ENCODE measurements at regions not wholly inside any gene's neighbourhood (a gene's known extent, or its start where the extent isn't known, plus 50 kb on each side); places are given as distances from the start of the nearest gene placed in this dataset.

DNA sequence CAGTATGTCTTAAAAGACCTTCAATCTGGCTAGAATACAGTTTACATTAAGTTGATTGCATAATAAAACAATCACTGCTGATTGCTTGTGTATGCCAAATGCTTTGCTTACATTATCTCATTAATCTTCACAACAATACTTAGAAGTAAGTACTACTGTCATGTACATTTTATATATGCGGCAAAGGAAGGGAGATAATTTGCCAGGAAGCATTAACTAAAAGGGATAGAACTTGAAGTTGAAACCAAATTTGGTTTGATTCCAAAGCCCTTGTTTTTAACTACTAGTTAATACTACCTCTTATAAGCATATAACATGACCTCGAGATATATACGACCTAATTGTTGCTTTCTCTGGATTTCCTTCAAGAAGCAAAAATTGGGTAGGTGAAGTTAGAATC is 155.8 kb downstream of the NTMT2 start:
- Histone ChIP-seq H3K4me3 (no peak overlapping the region), H3K9me3 (no peaks in the 10 kb centered on the region), H3K36me3 (no peaks in the 10 kb centered on the region), H3K27me3 (no peaks in the 10 kb centered on the region)
- no peak for DNase-seq

DNA sequence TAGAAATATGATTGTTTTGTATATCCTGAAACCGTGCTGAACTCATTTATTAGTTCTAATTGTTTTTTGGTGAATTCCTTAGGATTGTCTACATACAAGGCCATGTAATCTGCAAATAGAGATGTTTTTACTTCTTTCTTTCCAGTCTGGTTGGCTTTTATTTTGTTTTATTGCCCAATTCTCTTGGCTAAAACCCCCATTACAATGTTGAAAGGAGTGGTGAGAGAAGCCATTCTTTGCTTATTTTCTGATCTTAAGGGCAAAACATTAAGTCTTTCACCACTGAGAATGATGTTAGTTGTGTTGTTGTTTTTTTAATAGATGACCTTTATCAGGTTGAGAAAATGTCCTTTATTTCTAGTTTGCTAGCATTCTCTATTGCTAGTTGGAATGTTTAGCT is 157.3 kb downstream of the NTMT2 start:
- no peak overlapping the region for H3K4me3 ChIP-seq
- DNase-seq = no peak
- H3K9me3 ChIP-seq = no peaks in the 10 kb centered on the region
- no peaks in the 10 kb centered on the region for H3K27me3 ChIP-seq
- no peaks in the 10 kb centered on the region for H3K36me3 ChIP-seq

DNA sequence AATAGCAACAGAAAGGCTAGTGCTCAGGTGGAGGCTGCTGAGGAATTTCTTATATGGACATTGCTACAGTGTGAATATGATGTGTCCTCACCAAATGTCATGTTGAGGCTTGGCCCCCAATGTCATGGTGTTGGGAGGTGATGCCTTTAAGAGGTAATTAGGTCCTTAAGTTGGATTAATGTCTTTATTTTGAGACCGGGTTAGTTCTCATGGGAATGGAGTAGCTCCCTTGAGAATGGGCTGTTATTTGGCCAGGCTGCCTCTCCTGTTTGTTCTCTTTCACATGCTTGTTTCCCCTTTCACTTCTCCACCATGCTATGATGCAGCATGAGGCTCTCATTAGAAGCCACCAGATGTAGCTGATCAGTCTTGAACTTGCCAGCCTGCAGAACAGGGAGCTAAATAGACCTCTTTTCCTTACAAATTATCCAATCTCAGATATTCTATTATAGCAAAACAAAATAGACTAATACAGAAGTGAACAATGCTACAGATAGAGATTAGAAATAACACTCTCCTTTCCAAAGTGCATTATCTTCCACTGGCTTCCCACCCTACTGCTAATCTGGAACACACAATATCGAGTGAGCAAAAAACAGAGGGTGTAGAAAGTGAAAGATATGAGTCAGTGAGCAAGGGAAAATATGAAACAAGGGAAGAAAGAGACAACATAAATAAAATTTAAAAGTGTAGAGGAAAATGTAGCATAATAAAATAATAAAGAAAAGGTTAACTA is 160.2 kb downstream of the NTMT2 start:
- Histone ChIP-seq H3K4me3 (no peak overlapping the region), H3K27me3 (no peaks in the 10 kb centered on the region), H3K36me3 (no peaks in the 10 kb centered on the region), H3K9me3 (no peaks in the 10 kb centered on the region)
- no peak for DNase-seq

DNA sequence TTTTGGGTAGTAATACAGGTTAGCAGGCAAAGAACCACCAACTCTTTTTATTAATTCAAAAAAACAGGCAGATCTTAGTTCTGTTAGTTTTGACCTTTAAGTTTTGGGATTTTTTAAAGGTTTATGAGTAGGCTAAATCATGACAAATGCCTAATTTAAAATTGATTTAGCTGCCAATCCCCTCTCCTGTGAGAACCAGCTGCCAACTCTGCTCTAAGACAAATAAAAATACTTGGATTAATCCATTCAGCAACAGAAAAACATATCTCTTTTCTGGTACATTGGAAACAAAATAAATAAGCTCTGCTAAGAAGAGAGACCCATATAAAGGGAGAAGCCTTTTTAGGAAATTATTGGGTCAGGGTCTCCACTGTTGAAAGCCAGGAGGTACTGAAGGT is 160.8 kb downstream of the NTMT2 start:
- no peak for DNase-seq
- Histone ChIP-seq H3K36me3 (no peaks in the 10 kb centered on the region), H3K27me3 (no peaks in the 10 kb centered on the region), H3K9me3 (no peaks in the 10 kb centered on the region), H3K4me3 (no peak overlapping the region)

DNA sequence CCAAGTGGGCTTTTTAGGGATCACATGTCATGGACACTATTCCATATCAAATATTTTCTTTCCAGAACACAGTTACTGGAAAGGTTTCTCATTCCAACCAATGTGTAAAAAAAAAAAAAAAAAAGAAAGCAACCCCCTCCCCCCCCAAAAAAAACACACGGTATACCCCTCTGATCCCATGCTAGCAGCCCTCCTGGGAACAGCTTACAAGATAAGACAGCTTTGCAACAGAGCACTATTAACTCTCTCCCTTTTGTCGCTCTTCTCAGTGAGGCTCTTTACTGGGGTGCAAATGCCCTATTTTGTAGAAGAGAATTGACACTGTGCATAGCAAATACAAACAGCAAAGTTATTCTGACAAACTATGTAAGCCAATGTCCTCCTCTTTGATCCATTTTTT is 161.2 kb downstream of the NTMT2 start:
- Histone ChIP-seq H3K27me3 (no peaks in the 10 kb centered on the region), H3K4me3 (no peak overlapping the region), H3K36me3 (no peaks in the 10 kb centered on the region), H3K9me3 (no peaks in the 10 kb centered on the region)
- DNase-seq = no peak

GRCh38 chr1:170307426-170307825 is 161.7 kb downstream of the NTMT2 start:
- H3K4me3 ChIP-seq = no peak overlapping the region
- peak; percentile 41 for DNase-seq
- H3K36me3 ChIP-seq = no peaks in the 10 kb centered on the region
- H3K9me3 ChIP-seq = no peaks in the 10 kb centered on the region
- no peaks in the 10 kb centered on the region for H3K27me3 ChIP-seq

DNA sequence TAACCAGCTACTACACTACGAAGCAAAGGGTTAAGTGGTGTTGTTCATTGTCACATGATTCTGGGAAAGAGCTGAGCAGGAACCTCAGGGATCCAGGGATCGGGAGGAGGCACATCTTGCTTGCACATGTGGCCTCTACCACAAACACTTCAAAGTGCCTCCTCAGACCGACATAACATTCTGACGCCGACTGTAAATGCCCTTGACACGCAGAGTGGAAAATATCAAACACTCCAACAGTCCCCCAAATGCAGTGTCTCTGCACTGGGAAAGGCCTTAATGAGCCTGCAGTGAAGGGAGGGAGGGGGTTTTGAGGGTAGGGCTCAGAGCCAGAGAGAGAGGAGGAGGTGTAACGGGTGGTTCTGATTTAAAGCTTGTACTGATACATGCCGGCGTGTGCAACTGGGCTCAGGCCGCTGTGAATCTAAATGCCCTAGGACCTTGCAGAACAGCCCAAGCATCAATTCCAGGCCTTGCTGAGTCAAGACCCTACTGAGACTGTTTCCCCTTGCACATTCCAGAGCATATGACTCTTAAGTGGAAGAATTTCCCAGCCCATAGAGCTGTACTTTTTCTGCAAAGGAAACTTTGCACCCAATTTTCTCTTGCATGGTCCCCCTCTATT is 163.7 kb downstream of the NTMT2 start:
- H3K27me3 ChIP-seq = no peaks in the 10 kb centered on the region
- no peaks in the 10 kb centered on the region for H3K36me3 ChIP-seq
- H3K4me3 ChIP-seq = no peak overlapping the region
- H3K9me3 ChIP-seq = no peaks in the 10 kb centered on the region
- DNase-seq = peak; percentile 29

GRCh38 chr1:170310014-170310405 is 164.3 kb downstream of the NTMT2 start:
- Histone ChIP-seq H3K4me3 (no peak overlapping the region), H3K9me3 (no peaks in the 10 kb centered on the region), H3K27me3 (no peaks in the 10 kb centered on the region), H3K36me3 (no peaks in the 10 kb centered on the region)
- no peak for DNase-seq

DNA sequence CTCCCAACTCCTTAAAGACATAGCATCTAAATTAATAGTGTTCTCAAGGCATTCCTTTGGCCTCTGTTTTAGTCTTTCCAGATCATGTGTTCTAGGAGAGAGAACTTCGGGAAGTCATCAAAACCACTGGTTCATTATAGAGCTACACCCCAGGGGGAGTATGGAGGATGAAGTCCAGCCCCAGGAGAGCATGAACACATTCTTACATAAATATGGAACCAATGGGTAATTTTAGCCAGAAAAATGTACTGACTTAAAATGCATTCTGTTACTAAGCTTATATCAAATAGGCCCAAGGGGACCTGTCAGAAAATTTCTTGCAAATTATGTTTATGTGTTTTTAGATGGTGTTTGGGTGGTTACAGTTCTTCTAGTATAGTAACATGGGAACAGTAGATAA is 165.2 kb downstream of the NTMT2 start:
- no peak for DNase-seq
- H3K4me3 ChIP-seq = no peak overlapping the region
- H3K27me3 ChIP-seq = no peaks in the 10 kb centered on the region
- H3K36me3 ChIP-seq = no peaks in the 10 kb centered on the region
- no peaks in the 10 kb centered on the region for H3K9me3 ChIP-seq

DNA sequence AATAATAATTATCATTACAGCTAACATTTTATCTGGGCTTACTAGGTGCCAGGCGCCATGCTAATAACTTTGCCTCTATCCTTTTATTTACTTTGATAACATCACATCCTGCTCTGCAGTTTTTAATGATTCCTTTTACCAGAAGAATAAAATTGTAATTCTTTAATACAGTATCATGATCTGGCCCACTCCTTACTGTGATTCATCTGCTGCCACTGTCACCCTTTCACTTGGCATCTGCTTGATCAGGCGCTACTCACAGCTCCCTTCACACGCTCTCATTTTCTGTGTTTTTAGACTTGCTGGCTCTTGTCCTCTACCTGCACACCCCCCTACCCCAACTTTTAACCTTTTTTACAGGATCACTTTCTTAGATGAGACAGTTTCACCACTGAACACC is 167.5 kb downstream of the NTMT2 start:
- H3K4me3 ChIP-seq = no peak overlapping the region
- no peak for DNase-seq
- no peaks in the 10 kb centered on the region for H3K9me3 ChIP-seq
- H3K36me3 ChIP-seq = no peaks in the 10 kb centered on the region
- H3K27me3 ChIP-seq = no peaks in the 10 kb centered on the region

GRCh38 chr1:170316270-170316669 is 170.5 kb downstream of the NTMT2 start:
- Histone ChIP-seq H3K27me3 (no peaks in the 10 kb centered on the region), H3K9me3 (no peaks in the 10 kb centered on the region), H3K36me3 (no peaks in the 10 kb centered on the region), H3K4me3 (no peak overlapping the region)
- DNase-seq = no peak

GRCh38 chr1:170318141-170318540 is 172.4 kb downstream of the NTMT2 start:
- Histone ChIP-seq H3K36me3 (no peaks in the 10 kb centered on the region), H3K4me3 (no peak overlapping the region), H3K9me3 (no peaks in the 10 kb centered on the region), H3K27me3 (no peaks in the 10 kb centered on the region)
- DNase-seq = no peak

- Histone ChIP-seq H3K27me3 (no peaks in the 10 kb centered on the region), H3K36me3 (no peaks in the 10 kb centered on the region), H3K9me3 (no peaks in the 10 kb centered on the region), H3K4me3 (no peak overlapping the region)
- no peak for DNase-seq
These were observed 173.0 kb downstream of the NTMT2 start for GRCh38 chr1:170318736-170319135.

GRCh38 chr1:170321113-170321512 is 175.4 kb downstream of the NTMT2 start:
- Histone ChIP-seq H3K27me3 (no peaks in the 10 kb centered on the region), H3K4me3 (no peak overlapping the region), H3K9me3 (no peaks in the 10 kb centered on the region), H3K36me3 (no peaks in the 10 kb centered on the region)
- no peak for DNase-seq

- no peaks in the 10 kb centered on the region for H3K27me3 ChIP-seq
- no peaks in the 10 kb centered on the region for H3K36me3 ChIP-seq
- H3K9me3 ChIP-seq = no peaks in the 10 kb centered on the region
- no peak overlapping the region for H3K4me3 ChIP-seq
- DNase-seq = no peak
These were observed 180.4 kb downstream of the NTMT2 start for GRCh38 chr1:170326186-170326585.

DNA sequence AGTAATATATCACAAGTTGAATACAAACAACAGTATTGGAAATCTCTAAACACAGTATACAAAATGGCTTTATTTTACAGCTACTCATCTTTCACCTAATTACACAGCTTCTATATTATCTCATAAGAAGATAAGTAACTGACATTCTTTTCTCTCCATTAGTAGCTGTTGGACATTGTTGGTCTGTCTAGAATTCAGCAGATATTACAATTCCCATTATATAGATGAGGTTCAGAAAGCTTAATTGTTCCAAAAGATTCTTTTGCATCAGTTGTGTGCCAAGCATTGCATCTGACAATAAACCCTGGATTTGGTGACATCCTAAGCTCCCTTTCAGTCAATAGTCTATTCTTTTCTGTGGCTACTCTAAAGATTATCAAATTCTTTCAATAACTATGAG is 187.0 kb downstream of the NTMT2 start:
- DNase-seq = no peak
- H3K36me3 ChIP-seq = no peaks in the 10 kb centered on the region
- H3K4me3 ChIP-seq = no peak overlapping the region
- H3K9me3 ChIP-seq = no peaks in the 10 kb centered on the region
- no peaks in the 10 kb centered on the region for H3K27me3 ChIP-seq

DNA sequence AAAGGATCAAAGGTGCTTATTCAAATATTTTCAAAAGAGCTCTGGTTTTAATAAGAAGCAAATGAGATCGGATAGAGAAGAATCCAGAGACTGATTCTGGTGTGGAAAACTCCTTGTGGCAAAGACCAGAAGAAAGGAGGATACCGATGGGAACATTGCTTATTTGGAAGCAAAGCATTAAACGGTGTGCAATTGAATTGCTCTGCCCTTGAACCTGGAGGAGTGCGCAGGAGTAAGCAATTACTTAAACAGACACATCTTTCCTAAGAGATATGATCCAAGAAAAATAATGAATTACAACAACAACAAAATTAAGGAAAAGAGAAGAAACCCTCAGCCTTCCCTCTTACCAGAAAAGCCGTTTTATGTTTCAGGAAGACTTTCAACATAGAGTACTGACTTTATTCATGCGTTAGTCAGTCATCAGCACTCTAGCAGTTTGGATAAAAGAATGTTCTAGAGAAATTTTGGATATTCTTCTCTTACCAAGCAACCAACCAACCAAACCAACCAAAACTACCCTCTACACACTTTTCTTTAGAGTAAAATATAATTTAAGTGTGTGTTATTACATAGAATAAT is 191.7 kb downstream of the NTMT2 start:
- no peaks in the 10 kb centered on the region for H3K36me3 ChIP-seq
- H3K4me3 ChIP-seq = no peak overlapping the region
- H3K9me3 ChIP-seq = no peaks in the 10 kb centered on the region
- no peak for DNase-seq
- 0 out of 2 replicates have a peak, but pooled peaks cover 2% of the 10 kb centered on the region for H3K27me3 ChIP-seq

DNA sequence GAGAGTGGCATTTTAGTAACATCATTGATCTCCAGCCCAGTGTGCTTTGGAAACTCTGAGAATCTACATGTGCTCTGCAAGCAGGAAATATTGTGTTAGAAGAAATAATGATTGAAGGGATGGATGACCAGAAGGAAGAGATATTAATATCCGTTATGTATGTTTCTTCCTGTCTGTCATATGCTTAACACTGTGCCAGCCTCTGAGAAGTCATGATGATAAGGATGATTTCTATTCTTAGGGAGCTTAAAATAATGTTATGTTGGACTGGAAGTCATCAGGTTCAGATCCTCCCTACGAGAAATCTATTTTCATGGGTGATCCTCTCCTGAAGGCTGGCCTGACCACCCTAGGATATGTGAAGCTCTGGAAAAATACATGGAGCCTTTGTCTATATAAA is 192.4 kb upstream of the GORAB start:
- DNase-seq = no peak

More for the DNA sequence above, 192.4 kb upstream of the GORAB start:
- no peak overlapping the region for H3K4me3 ChIP-seq
- no peaks in the 10 kb centered on the region for H3K9me3 ChIP-seq
- 0 out of 2 replicates have a peak, but pooled peaks cover 2% of the 10 kb centered on the region for H3K27me3 ChIP-seq
- H3K36me3 ChIP-seq = no peaks in the 10 kb centered on the region

Measured in MG63 (cell line).